BE2C (cell line): ENCODE measurements at regions not wholly inside any gene's neighbourhood (a gene's known extent, or its start where the extent isn't known, plus 50 kb on each side); places are given as distances from the start of the nearest gene placed in this dataset.

Source experiments
- DNase-seq: peaks from one replicate; pipeline ENCODE4 v3.0.0-alpha.2; 2020
- H3K27me3 ChIP-seq: fragments of 250-450 bp; sonication (Bioruptor Pico); 2 replicates; pipeline ENCODE4 v1.5.1; 2020; ENCODE audit warnings: mild to moderate bottlenecking
- H3K36me3 ChIP-seq: fragments of 250-450 bp; sonication (Bioruptor Pico); 2 replicates; pipeline ENCODE4 v1.5.1; 2020; ENCODE audit warnings: mild to moderate bottlenecking
- H3K4me1 ChIP-seq: fragments of 250-450 bp; sonication (Bioruptor Pico); 2 replicates; pipeline ENCODE4 v1.5.1; 2020
- H3K4me3 ChIP-seq: 2 replicates; pipeline ENCODE4 v1.5.1; 2011; ENCODE audit warnings: low read depth, low read length
- H3K9me3 ChIP-seq: fragments of 250-450 bp; sonication (Bioruptor Pico); 2 replicates; pipeline ENCODE4 v1.5.1; 2020
- TF ChIP-seq, protein P1 (sequence below): IDR thresholded peaks from 2 replicates; pipeline ENCODE4 v1.5.1; 2012; ENCODE audit warnings: mild to moderate bottlenecking, low read depth, low read length

DNA sequence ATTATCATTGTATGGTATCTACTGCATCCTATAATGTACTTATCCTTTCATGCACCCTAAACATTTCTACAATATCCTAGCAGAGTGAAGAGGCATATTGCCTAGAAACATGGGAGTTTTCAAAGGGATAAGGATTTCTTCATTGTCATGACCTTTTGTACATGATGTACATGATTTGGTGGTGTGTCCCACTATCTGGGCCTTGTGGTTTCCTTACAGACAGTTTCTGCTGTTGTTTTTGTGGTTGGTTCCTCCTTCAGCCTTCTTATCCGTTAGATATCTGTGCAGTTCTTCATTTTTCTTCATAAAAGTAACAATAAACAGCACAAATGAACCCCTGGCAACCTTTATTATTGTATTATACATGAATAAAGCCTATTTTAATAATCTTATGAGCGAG is 70.4 kb upstream of the BACH1 start:
- DNase-seq: no peak
- TF ChIP-seq, protein P1, sequence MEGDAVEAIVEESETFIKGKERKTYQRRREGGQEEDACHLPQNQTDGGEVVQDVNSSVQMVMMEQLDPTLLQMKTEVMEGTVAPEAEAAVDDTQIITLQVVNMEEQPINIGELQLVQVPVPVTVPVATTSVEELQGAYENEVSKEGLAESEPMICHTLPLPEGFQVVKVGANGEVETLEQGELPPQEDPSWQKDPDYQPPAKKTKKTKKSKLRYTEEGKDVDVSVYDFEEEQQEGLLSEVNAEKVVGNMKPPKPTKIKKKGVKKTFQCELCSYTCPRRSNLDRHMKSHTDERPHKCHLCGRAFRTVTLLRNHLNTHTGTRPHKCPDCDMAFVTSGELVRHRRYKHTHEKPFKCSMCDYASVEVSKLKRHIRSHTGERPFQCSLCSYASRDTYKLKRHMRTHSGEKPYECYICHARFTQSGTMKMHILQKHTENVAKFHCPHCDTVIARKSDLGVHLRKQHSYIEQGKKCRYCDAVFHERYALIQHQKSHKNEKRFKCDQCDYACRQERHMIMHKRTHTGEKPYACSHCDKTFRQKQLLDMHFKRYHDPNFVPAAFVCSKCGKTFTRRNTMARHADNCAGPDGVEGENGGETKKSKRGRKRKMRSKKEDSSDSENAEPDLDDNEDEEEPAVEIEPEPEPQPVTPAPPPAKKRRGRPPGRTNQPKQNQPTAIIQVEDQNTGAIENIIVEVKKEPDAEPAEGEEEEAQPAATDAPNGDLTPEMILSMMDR: no peak
- Histone ChIP-seq H3K36me3 (no peaks in the 10 kb centered on the region), H3K9me3 (no peaks in the 10 kb centered on the region), H3K4me3 (no peak overlapping the region), H3K27me3 (peaks cover 18% of the 10 kb centered on the region), H3K4me1 (no peaks in the 10 kb centered on the region)

DNA sequence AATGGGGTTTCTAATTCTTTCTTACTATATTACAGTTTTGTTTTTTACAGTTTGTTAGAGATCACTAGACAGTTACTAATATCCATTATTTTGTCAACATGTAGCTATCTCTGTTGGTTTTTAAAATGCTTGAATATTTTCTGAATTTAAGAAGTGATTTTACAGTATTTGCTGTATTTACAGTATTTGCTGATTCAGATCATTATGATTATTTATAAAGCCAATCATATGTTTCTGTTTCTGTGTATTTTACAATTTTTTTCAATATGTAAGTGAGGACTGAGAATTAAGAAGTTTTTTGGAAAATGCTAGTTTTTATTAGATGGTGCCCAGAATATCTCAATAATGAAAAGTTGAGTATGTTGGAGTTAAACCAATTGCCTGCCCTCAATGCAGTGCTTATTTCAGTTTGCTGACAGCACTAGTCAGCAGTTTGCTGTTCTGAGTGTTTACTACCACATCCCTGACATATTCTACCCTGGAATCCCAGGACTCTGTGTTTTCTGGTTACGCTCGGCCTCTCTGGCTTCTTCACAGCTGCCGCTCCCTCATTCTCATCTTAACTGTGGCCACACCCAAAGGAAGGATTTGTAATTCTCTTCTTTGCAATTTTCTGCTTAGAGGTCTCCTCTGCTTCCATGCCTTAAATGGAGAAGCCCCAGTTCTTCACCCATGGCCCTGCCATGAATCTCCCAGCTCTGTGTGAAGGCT is 68.0 kb upstream of the BACH1 start:
- no peak for DNase-seq
- no peaks in the 10 kb centered on the region for H3K4me1 ChIP-seq
- H3K36me3 ChIP-seq: no peaks in the 10 kb centered on the region
- peaks cover 21% of the 10 kb centered on the region for H3K27me3 ChIP-seq
- TF ChIP-seq, protein P1: no peak
- H3K4me3 ChIP-seq: no peak overlapping the region
- no peaks in the 10 kb centered on the region for H3K9me3 ChIP-seq

DNA sequence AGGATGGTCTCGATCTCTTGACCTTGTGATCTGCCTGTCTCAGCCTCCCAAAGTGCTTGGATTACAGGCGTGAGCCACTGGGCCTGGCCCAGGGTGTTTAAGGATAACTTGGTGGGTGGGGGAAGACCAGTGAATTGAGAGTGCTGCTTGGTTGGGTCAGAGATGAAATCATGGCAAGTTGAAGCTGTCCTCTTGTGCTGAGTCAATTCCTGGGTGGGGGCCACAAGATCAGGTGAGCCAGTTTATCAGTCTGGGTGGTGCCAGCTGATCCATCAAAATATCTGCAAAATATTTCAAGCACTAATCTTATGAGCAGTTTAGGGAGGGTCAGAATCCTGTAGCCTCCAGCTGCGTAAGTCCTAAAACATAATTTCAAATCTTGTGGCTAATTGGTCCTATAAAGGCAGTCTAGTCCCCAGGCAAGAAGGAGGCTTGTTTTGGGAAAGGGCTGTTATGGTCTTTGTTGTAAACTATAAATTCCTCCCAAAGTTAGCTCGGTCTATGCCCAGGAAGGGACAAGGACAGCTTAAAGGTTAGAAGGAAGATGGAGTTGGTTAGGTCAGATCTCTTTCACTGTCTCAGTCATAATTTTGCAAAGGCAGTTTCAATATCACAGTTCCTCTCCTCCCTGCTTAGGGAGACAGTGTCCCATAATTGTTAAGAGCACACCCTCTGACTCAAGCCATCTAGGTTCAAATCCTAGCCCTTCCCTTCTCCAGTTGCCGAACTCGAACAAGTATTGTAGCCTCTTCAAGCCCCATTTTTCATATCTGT is 66.8 kb upstream of the BACH1 start:
- H3K9me3 ChIP-seq: no peaks in the 10 kb centered on the region
- no peaks in the 10 kb centered on the region for H3K4me1 ChIP-seq
- H3K4me3 ChIP-seq: no peak overlapping the region
- H3K27me3 ChIP-seq: peaks cover 21% of the 10 kb centered on the region
- DNase-seq: no peak
- H3K36me3 ChIP-seq: no peaks in the 10 kb centered on the region
- TF ChIP-seq, protein P1: no peak

DNA sequence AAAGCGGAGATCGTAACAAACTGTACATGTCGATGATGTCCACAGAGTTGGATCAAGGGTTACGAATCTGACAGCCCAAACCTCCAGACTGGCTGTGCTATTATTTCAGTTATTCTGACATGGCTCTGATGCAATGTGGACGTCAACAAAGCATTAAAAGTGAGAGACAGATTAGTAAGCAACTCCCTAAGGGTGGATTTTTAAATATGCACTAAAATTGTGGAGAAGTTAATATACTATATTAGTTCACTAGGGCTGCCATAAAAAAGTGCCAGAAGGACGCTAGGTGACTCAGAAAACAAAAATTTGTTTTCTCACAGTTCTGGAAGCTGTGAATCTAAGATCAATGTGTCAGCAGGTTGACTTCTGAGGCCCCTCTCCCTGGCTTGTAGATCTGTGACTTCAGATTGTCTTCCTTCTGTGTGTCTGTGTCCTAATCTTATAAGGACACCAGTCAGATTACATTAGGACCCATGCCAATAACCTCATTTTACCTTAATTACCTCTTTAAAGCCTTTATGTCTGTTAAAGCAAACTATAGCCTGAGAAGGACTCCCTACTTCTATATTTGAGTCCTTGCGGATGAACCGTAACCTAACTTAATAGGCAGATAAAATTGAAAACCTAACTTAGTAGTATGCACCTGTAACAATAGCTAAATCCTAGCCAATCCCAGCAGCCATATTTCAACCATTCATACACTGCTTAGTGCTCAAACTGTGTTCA is 66.0 kb upstream of the BACH1 start:
- H3K4me3 ChIP-seq: no peak overlapping the region
- peaks cover 19% of the 10 kb centered on the region for H3K27me3 ChIP-seq
- H3K4me1 ChIP-seq: no peaks in the 10 kb centered on the region
- no peaks in the 10 kb centered on the region for H3K9me3 ChIP-seq
- H3K36me3 ChIP-seq: no peaks in the 10 kb centered on the region
- TF ChIP-seq, protein P1: no peak
- no peak for DNase-seq

DNA sequence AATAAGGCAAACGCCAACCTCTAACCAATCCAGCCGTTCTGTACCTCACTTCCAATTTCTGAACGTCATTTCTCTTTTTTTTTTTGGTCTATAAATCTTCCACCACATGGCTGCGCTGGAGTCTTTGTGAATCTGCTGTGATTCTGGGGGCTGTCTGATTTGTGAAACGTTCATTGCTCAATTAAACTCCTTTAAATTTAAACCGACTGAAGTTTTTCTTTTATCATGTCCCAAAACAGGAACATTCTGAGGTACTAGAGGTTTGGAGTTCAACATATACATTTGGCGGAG is 65.5 kb upstream of the BACH1 start:
- Histone ChIP-seq H3K9me3 (no peaks in the 10 kb centered on the region), H3K4me1 (no peaks in the 10 kb centered on the region), H3K36me3 (no peaks in the 10 kb centered on the region), H3K27me3 (peaks cover 18% of the 10 kb centered on the region), H3K4me3 (no peak overlapping the region)
- TF ChIP-seq, protein P1: peak; percentile 20; the same call in 1 of the 2 replicates
- DNase-seq: no peak
